Lower leg skin (tissue), 3 donors: ENCODE measurements at regions not wholly inside any gene's neighbourhood (a gene's known extent, or its start where the extent isn't known, plus 50 kb on each side); places are given as distances from the start of the nearest gene placed in this dataset.

Experiments used
- CTCF ChIP-seq, 3 donors: fragments of 450-650 bp; IDR thresholded peaks; one replicate each; pipeline ENCODE4 v1.5.1; 2016; ENCODE audit warnings: antibody characterized with exemption in 3 of 3, mild to moderate bottlenecking in 3 of 3, moderate library complexity in 2 of 3
- POLR2A ChIP-seq, 2 donors: fragments of 450-650 bp; IDR thresholded peaks; one replicate each; pipeline ENCODE4 v1.6.1; 2016 to 2017; ENCODE audit warnings: antibody characterized with exemption in 2 of 2, mild to moderate bottlenecking in 1 of 2, moderate library complexity in 1 of 2

- TF ChIP-seq CTCF (IDR thresholded peaks at IDR 0.05) (no peak), POLR2A (IDR thresholded peaks at IDR 0.05) (no peak)
These were observed 1304.6 kb downstream of the BRD1 start for GRCh38 chr22:48523091-48523490.
